ENCODE measurements at regions not wholly inside any gene's neighbourhood (a gene's known extent, or its start where the extent isn't known, plus 50 kb on each side); places are given as distances from the start of the nearest gene placed in this dataset.

DNA sequence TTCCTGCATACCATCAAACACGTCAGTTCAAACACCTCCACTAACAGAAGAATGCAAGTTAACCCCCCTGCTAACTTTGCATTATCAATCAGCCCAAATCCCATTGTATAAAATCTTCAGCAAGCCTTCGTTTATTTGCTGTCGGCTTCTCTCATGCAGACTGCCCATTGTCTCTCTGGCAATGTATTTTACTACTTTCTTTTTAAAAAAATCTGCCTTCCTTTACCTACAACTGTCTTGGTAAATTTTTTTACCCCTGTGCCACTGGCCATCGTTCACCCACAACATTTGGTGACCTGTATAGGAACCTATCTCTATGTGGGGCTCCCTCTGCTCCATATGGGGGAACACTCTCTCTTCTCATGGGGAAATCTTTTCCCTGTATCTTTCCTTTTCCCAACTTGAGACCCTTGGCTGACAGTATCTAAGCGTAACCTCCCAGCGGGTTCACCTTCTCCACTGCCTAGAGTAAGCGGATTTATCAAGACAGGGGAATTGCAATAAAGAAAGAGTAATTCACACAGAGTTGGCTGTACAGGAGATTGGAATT lies 244.6 kb downstream of the CPXCR1 start:
- Histone ChIP-seq H3K9me1 (replicated peaks; ENCODE audit: control insufficient read depth, extremely low read depth, insufficient read depth, low read length) (no peaks in the 10 kb centered on the region), H2AFZ (ENCODE audit: low read depth, low read length) (no peak overlapping the region), H3K27ac (ENCODE audit: insufficient read depth, low read depth, low read length) (no peak overlapping the region), H3K9ac (replicated peaks; ENCODE audit: extremely low read depth, insufficient read depth, low read length) (no peak overlapping the region), H3K27me3 (ENCODE audit: control insufficient read depth in 2 of 2, insufficient read depth in 2 of 2, low read length in 2 of 2) (no peaks in the 10 kb centered on the region), H3K4me2 (ENCODE audit: insufficient read depth, low read length) (no peak overlapping the region), H3K4me1 (ENCODE audit: control insufficient read depth, extremely low read depth, insufficient read depth, low read length) (no peaks in the 10 kb centered on the region), H3K79me2 (ENCODE audit: control insufficient read depth, insufficient read depth, low read length) (no peaks in the 10 kb centered on the region), H3K36me3 (ENCODE audit: control insufficient read depth in 2 of 2, extremely low read depth in 1 of 2, insufficient read depth in 2 of 2, low read length in 2 of 2) (no peaks in the 10 kb centered on the region), H3K9me3 (replicated peaks; ENCODE audit: control insufficient read depth, insufficient read depth, low read length) (no peaks in the 10 kb centered on the region), H4K20me1 (replicated peaks; ENCODE audit: control insufficient read depth, extremely low read depth, insufficient read depth, low read length) (no peaks in the 10 kb centered on the region), H3K4me3 (replicated peaks in 1 of 3; ENCODE audit: insufficient read depth in 1 of 3, low read depth in 1 of 3, low read length in 3 of 3) (no peak overlapping the region)
- TF ChIP-seq, protein P1, sequence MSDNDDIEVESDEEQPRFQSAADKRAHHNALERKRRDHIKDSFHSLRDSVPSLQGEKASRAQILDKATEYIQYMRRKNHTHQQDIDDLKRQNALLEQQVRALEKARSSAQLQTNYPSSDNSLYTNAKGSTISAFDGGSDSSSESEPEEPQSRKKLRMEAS (IDR thresholded peaks at IDR 0.05; ENCODE audit: insufficient read depth, insufficient read length): no peak
- no peak for TF ChIP-seq GATA2 (IDR thresholded peaks at IDR 0.05; ENCODE audit: insufficient read depth, insufficient read length, low read depth, low read length)
- TF ChIP-seq EZH2 (IDR thresholded peaks at IDR 0.05; ENCODE audit: borderline replicate concordance, low read depth, low read length, severe bottlenecking): no peak
- TF ChIP-seq POLR2A (IDR thresholded peaks at IDR 0.05; ENCODE audit: low read depth, low read length): no peak
- TF ChIP-seq JUN (IDR thresholded peaks at IDR 0.05; ENCODE audit: borderline replicate concordance, insufficient read depth, insufficient read length, low read depth): no peak
- TF ChIP-seq FOS (IDR thresholded peaks at IDR 0.05; ENCODE audit: borderline replicate concordance, insufficient read depth, low read length): no peak
- TF ChIP-seq MYC (IDR thresholded peaks at IDR 0.05; ENCODE audit: low read depth, low read length): no peak
- TF ChIP-seq POLR2AphosphoS5 (IDR thresholded peaks at IDR 0.05; ENCODE audit: insufficient read depth, low read depth, low read length): no peak
- ChIA-PET CTCF (no interaction called here), POLR2A (no interaction called here)
- no peak for FAIRE-seq
- no TSS peak for BruUV-seq (replicated peaks)
- no peak for DNase-seq (ENCODE audit: low read depth, low spot score)
- dilution Hi-C loops (cut with MboI; ENCODE audit: extremely low pct_ligation_motif_present, low sequenced_read_pairs) (no loop called here), intact Hi-C loops (cut with micrococcal nuclease) (no loop called here)

DNA sequence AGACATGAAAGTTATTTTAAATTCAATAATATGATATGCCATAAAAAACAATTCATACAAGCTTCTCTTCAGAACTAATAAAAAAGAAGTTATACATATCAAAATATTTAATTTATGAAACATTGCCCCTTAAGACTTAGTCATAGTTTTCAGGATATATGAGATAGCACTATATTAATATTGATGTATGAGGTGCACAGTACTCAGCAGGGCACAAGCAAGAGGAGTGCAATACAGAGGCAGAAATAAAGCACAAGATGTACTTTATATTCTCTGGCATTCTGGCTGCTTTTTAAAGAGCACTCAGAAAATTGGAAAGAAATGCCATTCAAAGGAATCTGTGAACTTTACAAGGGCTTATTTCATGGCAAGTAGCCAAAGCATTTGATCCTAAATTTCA lies 274.9 kb downstream of the CPXCR1 start:
- CTCF ChIA-PET: no interaction called here
- POLR2A ChIA-PET: no interaction called here
- no peak for FAIRE-seq

More for the DNA sequence above, 274.9 kb downstream of the CPXCR1 start:
- H3K27me3 ChIP-seq (ENCODE audit: control insufficient read depth in 2 of 2, insufficient read depth in 2 of 2, low read length in 2 of 2): no peaks in the 10 kb centered on the region
- DNase-seq (ENCODE audit: low read depth, low spot score): no peak
- no peak overlapping the region for H3K27ac ChIP-seq (ENCODE audit: insufficient read depth, low read depth, low read length)
- dilution Hi-C loops (cut with MboI; ENCODE audit: extremely low pct_ligation_motif_present, low sequenced_read_pairs): no loop called here
- no peak overlapping the region for H3K9ac ChIP-seq (replicated peaks; ENCODE audit: extremely low read depth, insufficient read depth, low read length)
- no TSS peak for BruUV-seq (replicated peaks)
- no peak overlapping the region for H3K4me3 ChIP-seq (replicated peaks in 1 of 3; ENCODE audit: insufficient read depth in 1 of 3, low read depth in 1 of 3, low read length in 3 of 3)
- H4K20me1 ChIP-seq (replicated peaks; ENCODE audit: control insufficient read depth, extremely low read depth, insufficient read depth, low read length): no peaks in the 10 kb centered on the region
- H3K36me3 ChIP-seq (ENCODE audit: control insufficient read depth in 2 of 2, extremely low read depth in 1 of 2, insufficient read depth in 2 of 2, low read length in 2 of 2): no peaks in the 10 kb centered on the region
- TF ChIP-seq JUN (IDR thresholded peaks at IDR 0.05; ENCODE audit: borderline replicate concordance, insufficient read depth, insufficient read length, low read depth) (no peak), FOS (IDR thresholded peaks at IDR 0.05; ENCODE audit: borderline replicate concordance, insufficient read depth, low read length) (no peak), GATA2 (IDR thresholded peaks at IDR 0.05; ENCODE audit: insufficient read depth, insufficient read length, low read depth, low read length) (no peak), POLR2A (IDR thresholded peaks at IDR 0.05; ENCODE audit: low read depth, low read length) (no peak), MYC (IDR thresholded peaks at IDR 0.05; ENCODE audit: low read depth, low read length) (no peak), POLR2AphosphoS5 (IDR thresholded peaks at IDR 0.05; ENCODE audit: insufficient read depth, low read depth, low read length) (no peak), EZH2 (IDR thresholded peaks at IDR 0.05; ENCODE audit: borderline replicate concordance, low read depth, low read length, severe bottlenecking) (no peak)
- TF ChIP-seq, protein P2, sequence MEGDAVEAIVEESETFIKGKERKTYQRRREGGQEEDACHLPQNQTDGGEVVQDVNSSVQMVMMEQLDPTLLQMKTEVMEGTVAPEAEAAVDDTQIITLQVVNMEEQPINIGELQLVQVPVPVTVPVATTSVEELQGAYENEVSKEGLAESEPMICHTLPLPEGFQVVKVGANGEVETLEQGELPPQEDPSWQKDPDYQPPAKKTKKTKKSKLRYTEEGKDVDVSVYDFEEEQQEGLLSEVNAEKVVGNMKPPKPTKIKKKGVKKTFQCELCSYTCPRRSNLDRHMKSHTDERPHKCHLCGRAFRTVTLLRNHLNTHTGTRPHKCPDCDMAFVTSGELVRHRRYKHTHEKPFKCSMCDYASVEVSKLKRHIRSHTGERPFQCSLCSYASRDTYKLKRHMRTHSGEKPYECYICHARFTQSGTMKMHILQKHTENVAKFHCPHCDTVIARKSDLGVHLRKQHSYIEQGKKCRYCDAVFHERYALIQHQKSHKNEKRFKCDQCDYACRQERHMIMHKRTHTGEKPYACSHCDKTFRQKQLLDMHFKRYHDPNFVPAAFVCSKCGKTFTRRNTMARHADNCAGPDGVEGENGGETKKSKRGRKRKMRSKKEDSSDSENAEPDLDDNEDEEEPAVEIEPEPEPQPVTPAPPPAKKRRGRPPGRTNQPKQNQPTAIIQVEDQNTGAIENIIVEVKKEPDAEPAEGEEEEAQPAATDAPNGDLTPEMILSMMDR (IDR thresholded peaks at IDR 0.05; ENCODE audit: extremely low read depth in 1 of 2, insufficient read depth in 1 of 2, low read depth in 1 of 2, low read length in 2 of 2): no peak
- TF ChIP-seq, protein P1 (IDR thresholded peaks at IDR 0.05; ENCODE audit: insufficient read depth, insufficient read length): no peak
- H2AFZ ChIP-seq (ENCODE audit: low read depth, low read length): no peak overlapping the region
- intact Hi-C loops (cut with micrococcal nuclease): no loop called here
- no peaks in the 10 kb centered on the region for H3K4me1 ChIP-seq (ENCODE audit: control insufficient read depth, extremely low read depth, insufficient read depth, low read length)
- H3K9me1 ChIP-seq (replicated peaks; ENCODE audit: control insufficient read depth, extremely low read depth, insufficient read depth, low read length): no peaks in the 10 kb centered on the region
- no peak overlapping the region for H3K4me2 ChIP-seq (ENCODE audit: insufficient read depth, low read length)
- H3K9me3 ChIP-seq (replicated peaks; ENCODE audit: control insufficient read depth, insufficient read depth, low read length): no peaks in the 10 kb centered on the region
- H3K79me2 ChIP-seq (ENCODE audit: control insufficient read depth, insufficient read depth, low read length): no peaks in the 10 kb centered on the region
